Epithelial cell of esophagus (primary cell): ENCODE measurements at regions not wholly inside any gene's neighbourhood (a gene's known extent, or its start where the extent isn't known, plus 50 kb on each side); places are given as distances from the start of the nearest gene placed in this dataset.

ENCODE experiments used
- DNase-seq: peaks from one replicate; pipeline ENCODE4 v3.0.0; 2010; ENCODE audit warnings: low read depth
- H3K4me3 ChIP-seq: 2 replicates; pipeline ENCODE4 v1.5.1; 2011; ENCODE audit warnings: mild to moderate bottlenecking, low read length, control low read depth
- CTCF ChIP-seq: IDR thresholded peaks from 2 replicates; pipeline ENCODE4 v1.5.1; 2011; ENCODE audit warnings: low read depth, mild to moderate bottlenecking, low read length, control low read depth, inconsistent platforms; ENCODE audit not compliant: insufficient read depth; ENCODE audit errors: missing control alignments

- TF ChIP-seq CTCF, result no peak
- DNase-seq, result peak; percentile 29
- H3K4me3 ChIP-seq, result no peak overlapping the region
These were observed 372.2 kb upstream of the PKN2 start for GRCh38 chr1:88311907-88312306.

GRCh38 chr1:88317396-88317795 is 366.7 kb upstream of the PKN2 start:
- DNase-seq, result no peak
- TF ChIP-seq CTCF, result no peak
- H3K4me3 ChIP-seq, result no peak overlapping the region

- H3K4me3 ChIP-seq, result no peak overlapping the region
- no peak for TF ChIP-seq CTCF
- no peak for DNase-seq
These were observed 365.3 kb upstream of the PKN2 start for GRCh38 chr1:88318740-88319139.

GRCh38 chr1:88320291-88320690 is 363.8 kb upstream of the PKN2 start:
- no peak overlapping the region for H3K4me3 ChIP-seq
- DNase-seq, result no peak
- TF ChIP-seq CTCF, result no peak

GRCh38 chr1:88321706-88322105 is 362.4 kb upstream of the PKN2 start:
- no peak for TF ChIP-seq CTCF
- no peak for DNase-seq
- no peak overlapping the region for H3K4me3 ChIP-seq

- TF ChIP-seq CTCF, result no peak
- no peak overlapping the region for H3K4me3 ChIP-seq
- DNase-seq, result no peak
These were observed 359.2 kb upstream of the PKN2 start for GRCh38 chr1:88324899-88325298.

GRCh38 chr1:88327391-88328267 is 356.4 kb upstream of the PKN2 start:
- TF ChIP-seq CTCF, result no peak
- DNase-seq, result peak; percentile 89
- no peak overlapping the region for H3K4me3 ChIP-seq
